GM10248 (cell line): ENCODE measurements at regions not wholly inside any gene's neighbourhood (a gene's known extent, or its start where the extent isn't known, plus 50 kb on each side); places are given as distances from the start of the nearest gene placed in this dataset.

Experiments used
- CTCF ChIA-PET: fragments of 300-600 bp; sonication (Branson Sonifier 250); formaldehyde crosslinking; extraction: SDS; loops from one replicate; lab custom pipeline; 2021; ENCODE audit warnings: antibody characterized with exemption; lab: Yijun Ruan, JAX
- POLR2A ChIA-PET: fragments of 350-650 bp; sonication (Branson Sonifier 250); formaldehyde crosslinking; extraction: SDS; loops from one replicate; lab custom pipeline; 2020; ENCODE audit warnings: antibody characterized with exemption; lab: Yijun Ruan, JAX
- DNase-seq: peaks from one replicate; pipeline ENCODE4 v3.0.0; 2012; ENCODE audit errors: extremely low spot score
- CTCF ChIP-seq: IDR thresholded peaks from 2 replicates; pipeline ENCODE4 v1.5.1; 2012; ENCODE audit warnings: mild to moderate bottlenecking, low read depth; ENCODE audit errors: extremely low read depth, missing control alignments, control extremely low read depth

DNA sequence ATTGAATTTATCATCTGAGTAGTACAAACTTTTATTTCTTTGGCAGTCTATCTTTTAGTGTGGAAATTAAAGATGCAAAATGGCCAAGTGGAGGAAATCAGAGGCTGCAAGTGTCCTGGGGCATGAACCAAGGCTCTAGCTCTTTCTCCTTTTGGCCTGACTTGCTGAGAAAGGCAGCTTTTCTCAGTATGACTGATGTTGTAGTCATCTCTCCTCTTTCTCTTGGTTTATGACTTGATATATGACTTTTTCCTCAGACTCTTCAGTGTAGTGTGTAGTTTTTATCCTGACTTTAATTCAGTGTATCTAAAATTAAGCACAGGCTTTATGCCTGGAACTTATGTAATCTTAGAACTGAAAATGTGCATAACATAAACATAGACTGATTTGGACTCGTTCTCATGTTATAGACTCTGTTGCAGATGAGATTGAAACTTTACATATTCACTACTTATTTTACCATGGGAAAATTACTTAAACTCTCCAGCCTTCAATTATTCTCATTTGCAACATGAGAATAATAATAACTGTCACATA is 65.7 kb downstream of the SLITRK5 start:
- POLR2A ChIA-PET: no interaction called here
- no peak for DNase-seq
- no peak for TF ChIP-seq CTCF
- CTCF ChIA-PET: no interaction called here

- DNase-seq: no peak
- no peak for TF ChIP-seq CTCF
- ChIA-PET CTCF (no interaction called here), POLR2A (no interaction called here)
These were observed 82.9 kb downstream of the SLITRK5 start for GRCh38 chr13:87754097-87754496.

- TF ChIP-seq CTCF: no peak
- ChIA-PET POLR2A (no interaction called here), CTCF (interaction anchor here (1.0 kb wide), 1 partner anchor 9 kb away, joined by 3 read pairs; no protein-coding TSS in a partner anchor)
- DNase-seq: no peak
These were observed 98.3 kb downstream of the SLITRK5 start for GRCh38 chr13:87769445-87769844.

DNA sequence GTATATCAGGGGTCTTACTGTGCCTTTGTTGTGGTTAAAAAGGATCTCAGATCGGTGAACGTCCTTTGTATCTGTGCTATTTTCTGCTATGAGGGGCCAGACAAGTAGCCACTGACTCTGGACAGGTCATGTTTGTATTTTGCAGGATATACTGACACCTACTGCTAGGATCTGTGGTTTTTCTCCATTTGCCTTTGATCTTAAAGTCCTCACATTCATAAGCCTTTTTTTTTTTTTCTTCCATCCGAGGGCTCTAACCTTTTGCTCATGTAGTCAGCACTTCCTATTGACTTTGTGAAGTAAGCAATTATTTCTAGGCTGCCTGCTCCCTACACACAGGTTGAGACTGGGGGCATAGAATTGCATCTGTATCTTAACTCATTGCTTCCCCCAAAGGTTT is 106.2 kb downstream of the SLITRK5 start:
- no peak for DNase-seq
- ChIA-PET POLR2A (no interaction called here), CTCF (no interaction called here)
- no peak for TF ChIP-seq CTCF

GRCh38 chr13:87778128-87778527 is 107.0 kb downstream of the SLITRK5 start:
- ChIA-PET POLR2A (no interaction called here), CTCF (interaction anchor here (0.8 kb wide), 1 partner anchor 9 kb away, joined by 3 read pairs; no protein-coding TSS in a partner anchor)
- TF ChIP-seq CTCF: no peak
- no peak for DNase-seq

GRCh38 chr13:87779426-87779825 is 108.3 kb downstream of the SLITRK5 start:
- POLR2A ChIA-PET: no interaction called here
- CTCF ChIA-PET: interaction anchor here (1.3 kb wide), 1 partner anchor 23 kb away, joined by 3 read pairs; no protein-coding TSS in a partner anchor
- DNase-seq: no peak
- no peak for TF ChIP-seq CTCF
